ENCODE measurements at regions not wholly inside any gene's neighbourhood (a gene's known extent, or its start where the extent isn't known, plus 50 kb on each side); places are given as distances from the start of the nearest gene placed in this dataset.

DNA sequence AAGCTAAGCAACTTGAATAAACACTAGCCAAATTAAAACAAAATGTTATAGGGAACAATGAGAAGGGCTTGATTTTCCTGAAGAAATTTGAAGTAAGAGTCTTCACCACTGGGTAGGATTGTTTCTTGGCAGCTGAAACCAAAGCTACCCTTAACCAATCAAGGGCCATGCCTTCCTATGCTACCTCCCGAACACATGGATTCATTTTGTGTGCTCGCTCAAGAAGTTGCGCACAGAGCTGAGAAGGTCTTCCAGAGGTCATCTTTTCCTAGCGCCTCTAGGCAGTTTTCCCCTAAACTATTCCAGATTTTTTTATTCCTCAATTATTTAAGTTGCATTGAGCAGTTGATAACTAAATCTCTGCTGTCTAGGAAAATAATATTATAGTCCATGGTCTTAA lies 264.6 kb downstream of the RBM43 start:
- H3K9ac ChIP-seq (ENCODE audit: low read length) = no peak overlapping the region
- peaks cover 15% of the 10 kb centered on the region for H3K4me1 ChIP-seq (ENCODE audit: control insufficient read depth, insufficient read depth, low read length)

DNA sequence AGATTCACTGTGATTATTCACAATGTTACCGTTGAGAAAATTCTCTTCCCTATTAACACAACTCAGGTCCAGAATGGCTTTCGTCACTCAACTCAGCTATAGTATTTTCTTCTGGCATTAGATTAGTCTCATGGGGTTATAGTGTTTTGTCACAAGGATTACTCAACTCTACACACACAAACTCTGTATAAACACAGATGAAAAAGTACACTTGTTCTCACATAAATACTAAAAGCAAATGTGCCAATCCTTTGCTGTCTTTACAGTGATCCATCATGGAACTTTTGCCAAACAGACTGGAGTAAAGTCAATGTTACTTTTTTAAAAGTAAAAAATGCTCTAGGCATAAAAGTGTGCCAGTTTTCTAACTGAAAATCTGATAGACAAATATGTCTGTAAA lies 267.6 kb downstream of the RBM43 start:
- Histone ChIP-seq H3K36me3 (ENCODE audit: control insufficient read depth, insufficient read depth, low read length, severe bottlenecking) (no peaks in the 10 kb centered on the region), H3K9ac (ENCODE audit: low read length) (no peak overlapping the region)
- peak; percentile 31 for DNase-seq (ENCODE audit: low read depth)

More for the DNA sequence above, 264.6 kb downstream of the RBM43 start:
- DNase-seq (ENCODE audit: low read depth) = peak; percentile 10
- Histone ChIP-seq H3K36me3 (ENCODE audit: control insufficient read depth, insufficient read depth, low read length, severe bottlenecking) (no peaks in the 10 kb centered on the region), H3K9me3 (ENCODE audit: control insufficient read depth, low read length) (no peaks in the 10 kb centered on the region), H3K4me3 (ENCODE audit: low read length) (no peak overlapping the region), H3K27me3 (replicated peaks; ENCODE audit: control insufficient read depth, insufficient read depth, low read length) (no peaks in the 10 kb centered on the region)

DNA sequence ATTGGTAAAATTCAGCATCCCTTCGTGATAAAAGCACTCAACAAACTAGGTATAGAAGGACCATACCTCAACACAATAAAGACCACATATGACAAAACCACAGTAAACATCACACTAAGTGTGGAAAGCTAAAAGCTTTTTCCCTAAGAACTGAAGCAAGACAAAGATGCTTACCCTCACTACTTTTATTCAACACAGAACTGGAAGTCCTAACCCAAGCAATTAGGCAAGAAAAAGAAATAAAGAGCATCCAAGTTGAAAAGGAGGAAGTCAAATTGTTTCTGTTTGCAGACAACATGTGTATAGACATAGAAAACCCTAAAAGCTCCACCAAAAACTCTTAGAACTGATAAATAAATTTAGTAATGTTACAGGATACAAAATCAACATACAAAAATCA lies 271.7 kb downstream of the RBM43 start:
- no peak for DNase-seq (ENCODE audit: low read depth)
- no peak overlapping the region for H3K9ac ChIP-seq (ENCODE audit: low read length)
- H3K9me3 ChIP-seq (ENCODE audit: control insufficient read depth, low read length) = peaks cover 35% of the 10 kb centered on the region
- H3K4me1 ChIP-seq (ENCODE audit: control insufficient read depth, insufficient read depth, low read length) = peaks cover 9% of the 10 kb centered on the region
- H3K27me3 ChIP-seq (replicated peaks; ENCODE audit: control insufficient read depth, insufficient read depth, low read length) = no peaks in the 10 kb centered on the region
- H3K4me3 ChIP-seq (ENCODE audit: low read length) = no peak overlapping the region
- no peaks in the 10 kb centered on the region for H3K36me3 ChIP-seq (ENCODE audit: control insufficient read depth, insufficient read depth, low read length, severe bottlenecking)

More for the DNA sequence above, 267.6 kb downstream of the RBM43 start:
- H3K9me3 ChIP-seq (ENCODE audit: control insufficient read depth, low read length) = peaks cover 18% of the 10 kb centered on the region
- H3K4me3 ChIP-seq (ENCODE audit: low read length) = no peak overlapping the region
- H3K4me1 ChIP-seq (ENCODE audit: control insufficient read depth, insufficient read depth, low read length) = peaks cover 15% of the 10 kb centered on the region
- H3K27me3 ChIP-seq (replicated peaks; ENCODE audit: control insufficient read depth, insufficient read depth, low read length) = no peaks in the 10 kb centered on the region

DNA sequence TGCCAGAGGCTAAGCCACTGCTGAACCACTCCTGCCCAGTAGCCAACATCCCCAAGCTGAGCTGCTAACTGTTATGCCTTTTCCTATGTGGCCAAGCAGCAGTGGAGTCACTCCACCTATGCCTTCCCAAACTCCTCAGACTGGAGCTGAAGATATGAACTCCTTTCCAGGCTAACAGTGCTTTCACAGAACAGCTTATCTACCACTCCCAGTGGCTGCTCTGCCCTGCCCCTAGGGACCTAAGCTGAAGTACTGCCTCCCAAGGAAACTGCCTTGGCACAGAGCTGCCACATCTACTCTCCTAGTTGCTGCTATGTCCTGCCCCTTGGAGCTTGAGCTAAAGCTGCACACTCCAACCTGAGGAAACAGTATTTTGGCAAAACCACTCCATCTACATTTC lies 275.9 kb downstream of the RBM43 start:
- Histone ChIP-seq H3K27me3 (replicated peaks; ENCODE audit: control insufficient read depth, insufficient read depth, low read length) (no peaks in the 10 kb centered on the region), H3K9ac (ENCODE audit: low read length) (no peak overlapping the region), H3K36me3 (ENCODE audit: control insufficient read depth, insufficient read depth, low read length, severe bottlenecking) (no peaks in the 10 kb centered on the region), H3K9me3 (ENCODE audit: control insufficient read depth, low read length) (peaks cover 34% of the 10 kb centered on the region), H3K4me1 (ENCODE audit: control insufficient read depth, insufficient read depth, low read length) (no peaks in the 10 kb centered on the region), H3K4me3 (ENCODE audit: low read length) (no peak overlapping the region)
- no peak for DNase-seq (ENCODE audit: low read depth)

DNA sequence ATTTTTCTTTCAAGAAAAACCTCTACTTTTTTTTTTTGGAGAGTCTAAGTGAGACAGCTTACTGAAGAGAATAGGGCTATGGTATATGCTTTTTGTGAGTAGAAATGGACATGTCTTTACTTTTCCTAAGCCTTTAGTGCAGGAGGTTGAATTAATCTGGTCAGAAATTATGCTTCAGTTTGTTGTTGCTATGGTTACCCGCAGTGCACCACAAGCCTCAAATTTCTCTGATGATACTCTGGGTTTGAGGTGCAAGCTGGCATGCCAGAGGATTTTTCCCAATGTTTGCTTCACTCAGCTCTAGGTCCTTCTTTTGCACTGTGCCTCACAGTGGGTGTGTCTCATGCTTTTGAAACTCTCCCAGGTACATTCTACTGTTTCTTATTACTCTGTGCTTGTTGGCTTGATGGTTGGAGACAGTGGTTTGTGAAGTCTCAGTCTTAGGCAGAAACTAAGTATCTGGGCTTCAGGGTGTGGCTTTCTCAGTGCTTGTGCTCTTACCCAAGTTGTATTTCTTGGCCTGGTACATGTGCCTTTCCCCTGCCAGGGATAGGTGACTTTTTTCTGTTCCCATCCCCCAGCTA lies 278.3 kb downstream of the RBM43 start:
- DNase-seq (ENCODE audit: low read depth) = no peak
- peaks cover 14% of the 10 kb centered on the region for H3K9me3 ChIP-seq (ENCODE audit: control insufficient read depth, low read length)
- H3K9ac ChIP-seq (ENCODE audit: low read length) = no peak overlapping the region
- H3K4me3 ChIP-seq (ENCODE audit: low read length) = no peak overlapping the region
- H3K36me3 ChIP-seq (ENCODE audit: control insufficient read depth, insufficient read depth, low read length, severe bottlenecking) = no peaks in the 10 kb centered on the region
- no peaks in the 10 kb centered on the region for H3K4me1 ChIP-seq (ENCODE audit: control insufficient read depth, insufficient read depth, low read length)
- H3K27me3 ChIP-seq (replicated peaks; ENCODE audit: control insufficient read depth, insufficient read depth, low read length) = no peaks in the 10 kb centered on the region

DNA sequence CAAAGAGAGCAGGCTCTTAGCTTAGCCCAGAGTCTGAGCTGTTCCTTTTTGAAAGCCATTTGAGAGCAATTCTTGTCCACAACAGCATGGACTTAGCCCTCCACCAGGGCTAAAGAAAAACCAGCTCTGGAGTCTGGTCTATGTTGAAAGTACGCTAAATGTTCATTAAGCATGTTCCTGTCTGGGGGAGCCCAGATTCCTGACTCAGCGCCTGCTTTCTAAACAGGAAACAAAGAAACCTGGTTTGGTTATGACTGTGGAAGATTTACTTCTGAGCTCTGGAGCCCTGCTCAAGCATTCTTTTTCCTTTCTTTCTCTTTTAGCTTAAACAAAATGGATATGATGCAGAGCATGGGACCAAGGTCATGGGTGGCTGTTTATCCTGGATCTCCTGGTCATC lies 279.8 kb downstream of the RBM43 start:
- peak; percentile 13 for DNase-seq (ENCODE audit: low read depth)
- H3K9ac ChIP-seq (ENCODE audit: low read length) = no peak overlapping the region
- H3K27me3 ChIP-seq (replicated peaks; ENCODE audit: control insufficient read depth, insufficient read depth, low read length) = no peaks in the 10 kb centered on the region
- no peaks in the 10 kb centered on the region for H3K36me3 ChIP-seq (ENCODE audit: control insufficient read depth, insufficient read depth, low read length, severe bottlenecking)
- H3K4me1 ChIP-seq (ENCODE audit: control insufficient read depth, insufficient read depth, low read length) = no peaks in the 10 kb centered on the region
- peaks cover under 1% of the 10 kb centered on the region for H3K9me3 ChIP-seq (ENCODE audit: control insufficient read depth, low read length)
- H3K4me3 ChIP-seq (ENCODE audit: low read length) = no peak overlapping the region

DNA sequence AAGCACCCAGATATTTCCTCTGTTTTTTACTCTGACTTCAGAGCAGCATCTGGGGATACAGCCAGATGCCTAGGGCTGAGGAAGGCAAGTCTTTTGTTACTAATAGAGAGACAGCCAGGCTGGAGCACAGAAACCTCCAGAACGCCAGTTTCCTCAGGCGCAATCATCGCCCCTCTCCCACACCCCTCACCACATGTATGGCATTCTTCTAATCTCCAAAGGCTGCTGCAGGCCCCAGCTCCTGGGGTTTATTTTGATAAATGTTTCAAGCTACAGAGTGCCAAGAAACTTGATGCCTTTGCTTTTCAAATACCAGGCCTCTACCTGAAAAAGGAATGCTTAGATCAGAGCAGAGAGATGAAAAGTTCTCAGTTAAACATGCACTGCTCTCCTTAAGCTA lies 283.6 kb downstream of the RBM43 start:
- no peaks in the 10 kb centered on the region for H3K9me3 ChIP-seq (ENCODE audit: control insufficient read depth, low read length)
- H3K36me3 ChIP-seq (ENCODE audit: control insufficient read depth, insufficient read depth, low read length, severe bottlenecking) = no peaks in the 10 kb centered on the region
- no peak overlapping the region for H3K4me3 ChIP-seq (ENCODE audit: low read length)
- no peaks in the 10 kb centered on the region for H3K4me1 ChIP-seq (ENCODE audit: control insufficient read depth, insufficient read depth, low read length)
- peak; percentile 11 for DNase-seq (ENCODE audit: low read depth)
- no peaks in the 10 kb centered on the region for H3K27me3 ChIP-seq (replicated peaks; ENCODE audit: control insufficient read depth, insufficient read depth, low read length)
- no peak overlapping the region for H3K9ac ChIP-seq (ENCODE audit: low read length)

DNA sequence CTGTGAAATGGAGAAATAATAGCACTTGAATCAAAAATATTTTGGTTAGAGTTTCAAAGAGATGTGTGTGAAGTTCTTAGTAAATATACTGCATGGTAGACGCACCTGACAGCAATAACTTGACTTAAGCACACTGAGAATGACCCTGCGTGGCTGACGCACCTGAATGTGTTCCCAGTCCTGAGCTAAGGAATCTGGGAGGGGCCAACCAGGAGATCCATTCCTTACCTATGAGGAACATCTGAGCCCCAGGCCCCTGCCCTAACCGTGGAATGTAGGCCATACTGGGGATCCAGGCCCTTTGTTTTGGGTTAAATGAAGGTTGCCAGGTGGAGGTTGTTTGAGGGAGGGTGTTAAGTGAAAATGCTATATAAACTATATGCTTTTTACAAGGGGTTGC lies 284.4 kb downstream of the RBM43 start:
- Histone ChIP-seq H3K9me3 (ENCODE audit: control insufficient read depth, low read length) (no peaks in the 10 kb centered on the region), H3K4me1 (ENCODE audit: control insufficient read depth, insufficient read depth, low read length) (no peaks in the 10 kb centered on the region), H3K4me3 (ENCODE audit: low read length) (no peak overlapping the region), H3K36me3 (ENCODE audit: control insufficient read depth, insufficient read depth, low read length, severe bottlenecking) (no peaks in the 10 kb centered on the region), H3K27me3 (replicated peaks; ENCODE audit: control insufficient read depth, insufficient read depth, low read length) (no peaks in the 10 kb centered on the region), H3K9ac (ENCODE audit: low read length) (no peak overlapping the region)
- DNase-seq (ENCODE audit: low read depth) = no peak

DNA sequence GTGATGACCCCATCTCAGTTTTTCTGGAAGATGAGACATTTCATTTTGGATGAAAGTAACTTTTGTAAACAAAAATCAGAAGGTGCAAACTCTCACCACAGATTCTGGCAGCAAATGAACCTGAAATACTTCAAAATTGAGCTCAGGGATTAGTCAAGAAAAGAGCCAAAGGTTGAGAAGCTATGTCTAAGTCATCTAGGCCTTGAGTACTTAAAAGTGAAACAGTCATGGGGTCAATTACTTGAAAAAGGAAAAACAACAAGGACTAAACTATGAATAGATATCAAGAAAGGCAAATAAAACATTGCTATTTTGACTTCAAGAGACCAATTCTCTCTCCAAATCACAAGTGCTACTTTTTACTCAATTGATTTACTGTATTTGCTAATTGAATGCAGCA lies 285.1 kb downstream of the RBM43 start:
- H3K36me3 ChIP-seq (ENCODE audit: control insufficient read depth, insufficient read depth, low read length, severe bottlenecking) = no peaks in the 10 kb centered on the region
- DNase-seq (ENCODE audit: low read depth) = no peak
- H3K9me3 ChIP-seq (ENCODE audit: control insufficient read depth, low read length) = no peaks in the 10 kb centered on the region
- no peak overlapping the region for H3K4me3 ChIP-seq (ENCODE audit: low read length)
- no peak overlapping the region for H3K9ac ChIP-seq (ENCODE audit: low read length)
- peaks cover 5% of the 10 kb centered on the region for H3K4me1 ChIP-seq (ENCODE audit: control insufficient read depth, insufficient read depth, low read length)
- no peaks in the 10 kb centered on the region for H3K27me3 ChIP-seq (replicated peaks; ENCODE audit: control insufficient read depth, insufficient read depth, low read length)

DNA sequence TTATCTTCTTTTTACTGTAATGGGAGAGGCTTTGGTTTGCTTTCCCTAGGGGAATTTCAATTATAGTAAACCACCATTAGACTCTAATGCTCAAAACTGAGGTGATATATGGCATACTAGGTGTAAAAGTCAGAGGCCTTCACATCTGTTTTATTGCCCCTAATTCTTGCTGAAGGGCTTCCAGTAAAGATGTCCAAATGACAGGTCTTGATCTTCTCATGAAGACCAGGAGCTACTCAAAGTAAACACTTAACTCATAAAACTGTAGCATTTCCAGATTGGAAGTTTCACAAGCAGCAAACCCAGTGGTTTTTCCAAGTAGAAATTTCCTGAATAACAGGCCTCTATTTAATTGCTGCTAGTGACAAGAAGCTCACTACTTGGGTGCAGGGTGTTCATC lies 286.8 kb downstream of the RBM43 start:
- no peak overlapping the region for H3K9ac ChIP-seq (ENCODE audit: low read length)
- DNase-seq (ENCODE audit: low read depth) = no peak
- no peaks in the 10 kb centered on the region for H3K27me3 ChIP-seq (replicated peaks; ENCODE audit: control insufficient read depth, insufficient read depth, low read length)
- H3K4me1 ChIP-seq (ENCODE audit: control insufficient read depth, insufficient read depth, low read length) = peaks cover 9% of the 10 kb centered on the region
- no peak overlapping the region for H3K4me3 ChIP-seq (ENCODE audit: low read length)
- peaks cover 5% of the 10 kb centered on the region for H3K9me3 ChIP-seq (ENCODE audit: control insufficient read depth, low read length)
- H3K36me3 ChIP-seq (ENCODE audit: control insufficient read depth, insufficient read depth, low read length, severe bottlenecking) = no peaks in the 10 kb centered on the region

DNA sequence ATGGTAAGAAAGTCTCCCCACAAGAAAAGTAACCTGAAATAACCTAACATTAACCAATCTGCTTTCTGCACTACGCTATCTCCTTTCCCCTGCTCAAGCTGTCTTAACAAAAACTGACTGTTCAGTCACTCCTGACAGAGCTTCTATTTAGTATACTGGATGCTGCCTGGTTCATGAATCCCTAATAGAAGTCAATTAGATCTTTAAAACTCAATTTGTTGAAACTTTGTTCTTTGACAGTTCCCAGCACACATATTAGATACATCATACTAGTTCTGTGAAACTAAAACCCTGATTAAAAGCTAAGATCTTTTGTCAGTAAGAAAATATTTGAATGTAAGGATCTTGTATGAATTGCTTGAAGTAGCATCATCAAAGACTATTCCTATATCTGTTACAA lies 287.4 kb downstream of the RBM43 start:
- Histone ChIP-seq H3K4me3 (ENCODE audit: low read length) (no peak overlapping the region), H3K27me3 (replicated peaks; ENCODE audit: control insufficient read depth, insufficient read depth, low read length) (no peaks in the 10 kb centered on the region), H3K4me1 (ENCODE audit: control insufficient read depth, insufficient read depth, low read length) (peaks cover 9% of the 10 kb centered on the region), H3K36me3 (ENCODE audit: control insufficient read depth, insufficient read depth, low read length, severe bottlenecking) (no peaks in the 10 kb centered on the region), H3K9ac (ENCODE audit: low read length) (no peak overlapping the region), H3K9me3 (ENCODE audit: control insufficient read depth, low read length) (peaks cover 5% of the 10 kb centered on the region)
- no peak for DNase-seq (ENCODE audit: low read depth)

DNA sequence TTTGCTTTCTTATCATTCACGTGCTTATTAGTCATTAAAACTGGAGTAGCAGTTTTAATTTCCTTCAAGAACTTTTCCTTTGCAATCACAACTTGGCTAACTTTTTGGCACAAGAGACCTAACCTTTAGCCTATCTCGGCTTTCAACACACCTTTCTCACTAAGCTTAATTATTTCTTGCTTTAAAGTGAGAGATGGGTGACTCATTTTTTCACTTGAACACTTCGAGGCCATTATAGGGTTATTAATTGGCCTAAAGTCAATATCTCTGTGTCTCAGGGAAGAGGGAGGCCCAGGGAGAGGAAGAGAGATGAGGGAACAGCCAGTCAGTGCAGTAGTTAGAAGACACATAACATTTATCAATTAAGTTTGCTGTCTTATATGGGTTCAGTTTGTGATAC lies 289.8 kb downstream of the RBM43 start:
- Histone ChIP-seq H3K27me3 (replicated peaks; ENCODE audit: control insufficient read depth, insufficient read depth, low read length) (no peaks in the 10 kb centered on the region), H3K9ac (ENCODE audit: low read length) (no peak overlapping the region), H3K4me3 (ENCODE audit: low read length) (no peak overlapping the region), H3K36me3 (ENCODE audit: control insufficient read depth, insufficient read depth, low read length, severe bottlenecking) (no peaks in the 10 kb centered on the region), H3K9me3 (ENCODE audit: control insufficient read depth, low read length) (peaks cover 5% of the 10 kb centered on the region), H3K4me1 (ENCODE audit: control insufficient read depth, insufficient read depth, low read length) (peaks cover 9% of the 10 kb centered on the region)
- no peak for DNase-seq (ENCODE audit: low read depth)
